Fibroblast of the conjunctiva (primary cell): ENCODE measurements at regions not wholly inside any gene's neighbourhood (a gene's known extent, or its start where the extent isn't known, plus 50 kb on each side); places are given as distances from the start of the nearest gene placed in this dataset.

ENCODE experiments used
- DNase-seq: peaks from one replicate; pipeline ENCODE4 v3.0.0-alpha.2; 2010; ENCODE audit warnings: low read depth

GRCh38 chr2:133667085-133667484 lies 98.8 kb upstream of the NCKAP5 start:
- no peak for DNase-seq

- DNase-seq: no peak
Measured at GRCh38 chr2:133667968-133668367, 99.7 kb upstream of the NCKAP5 start.

- no peak for DNase-seq
Measured at GRCh38 chr2:133668547-133668946, 100.3 kb upstream of the NCKAP5 start.

GRCh38 chr2:133673305-133673905 lies 105.1 kb upstream of the NCKAP5 start:
- DNase-seq: no peak

- no peak for DNase-seq
Measured at GRCh38 chr2:133674066-133674432, 105.8 kb upstream of the NCKAP5 start.

GRCh38 chr2:133674433-133675331 lies 106.4 kb upstream of the NCKAP5 start:
- peak; percentile 74 for DNase-seq

GRCh38 chr2:133676392-133677130 lies 108.3 kb upstream of the NCKAP5 start:
- peak; percentile 76 for DNase-seq

- DNase-seq: no peak
Measured at GRCh38 chr2:133680343-133681049, 112.2 kb upstream of the NCKAP5 start.

- DNase-seq: no peak
Measured at GRCh38 chr2:133682347-133682746, 114.1 kb upstream of the NCKAP5 start.

GRCh38 chr2:133682906-133683305 lies 114.6 kb upstream of the NCKAP5 start:
- DNase-seq: no peak

- no peak for DNase-seq
Measured at GRCh38 chr2:133685636-133686215, 117.5 kb upstream of the NCKAP5 start.

- DNase-seq: no peak
Measured at GRCh38 chr2:133690780-133691179, 122.5 kb upstream of the NCKAP5 start.

GRCh38 chr2:133691336-133691735 lies 123.1 kb upstream of the NCKAP5 start:
- no peak for DNase-seq

GRCh38 chr2:133705287-133705686 lies 137.0 kb upstream of the NCKAP5 start:
- DNase-seq: no peak

GRCh38 chr2:133710613-133711012 lies 142.3 kb upstream of the NCKAP5 start:
- no peak for DNase-seq

- DNase-seq: no peak
Measured at GRCh38 chr2:133711201-133711600, 142.9 kb upstream of the NCKAP5 start.

- no peak for DNase-seq
Measured at GRCh38 chr2:133711806-133712205, 143.5 kb upstream of the NCKAP5 start.

- DNase-seq: no peak
Measured at GRCh38 chr2:133712369-133712768, 144.1 kb upstream of the NCKAP5 start.

- DNase-seq: no peak
Measured at GRCh38 chr2:133713049-133713580, 144.9 kb upstream of the NCKAP5 start.

GRCh38 chr2:133716166-133716565 lies 147.9 kb upstream of the NCKAP5 start:
- DNase-seq: no peak

GRCh38 chr2:133717497-133717896 lies 149.2 kb upstream of the NCKAP5 start:
- DNase-seq: no peak
